Neural cell (in vitro differentiated cells): ENCODE measurements at regions not wholly inside any gene's neighbourhood (a gene's known extent, or its start where the extent isn't known, plus 50 kb on each side); places are given as distances from the start of the nearest gene placed in this dataset.

ENCODE experiments used
- CTCF ChIP-seq: fragments of 450-650 bp; IDR thresholded peaks from 2 replicates; pipeline ENCODE4 v1.5.1; 2014; ENCODE audit warnings: antibody characterized with exemption, mild to moderate bottlenecking, moderate library complexity; ENCODE audit not compliant: poor library complexity, severe bottlenecking
- EP300 ChIP-seq: fragments of 450-650 bp; conservative IDR thresholded peaks from 2 replicates; pipeline ENCODE4 v1.6.1; 2014; ENCODE audit warnings: antibody characterized with exemption, mild to moderate bottlenecking, moderate library complexity; ENCODE audit not compliant: poor library complexity, severe bottlenecking
- EZH2 ChIP-seq: fragments of 200-600, 300-800 bp; shearing (Covaris generic), sonication (generic); IDR thresholded peaks from 2 replicates; pipeline ENCODE4 v1.6.1; 2014; ENCODE audit warnings: antibody characterized with exemption, low read length, borderline replicate concordance, mild to moderate bottlenecking; ENCODE audit not compliant: insufficient read depth, poor library complexity, severe bottlenecking
- POLR2AphosphoS5 ChIP-seq: IDR thresholded peaks from 2 replicates; pipeline ENCODE4 v1.6.1; 2012
- RAD21 ChIP-seq: fragments of 450-650 bp; conservative IDR thresholded peaks from 2 replicates; pipeline ENCODE4 v1.6.1; 2014; ENCODE audit warnings: antibody characterized with exemption, mild to moderate bottlenecking, moderate library complexity

GRCh38 chr1:240018617-240019016 is 73.1 kb upstream of the FMN2 start:
- no peak for TF ChIP-seq EP300
- TF ChIP-seq RAD21: no peak
- no peak for TF ChIP-seq CTCF
- TF ChIP-seq EZH2: no peak
- TF ChIP-seq POLR2AphosphoS5: no peak
